ENCODE measurements at regions not wholly inside any gene's neighbourhood (a gene's known extent, or its start where the extent isn't known, plus 50 kb on each side); places are given as distances from the start of the nearest gene placed in this dataset.

DNA sequence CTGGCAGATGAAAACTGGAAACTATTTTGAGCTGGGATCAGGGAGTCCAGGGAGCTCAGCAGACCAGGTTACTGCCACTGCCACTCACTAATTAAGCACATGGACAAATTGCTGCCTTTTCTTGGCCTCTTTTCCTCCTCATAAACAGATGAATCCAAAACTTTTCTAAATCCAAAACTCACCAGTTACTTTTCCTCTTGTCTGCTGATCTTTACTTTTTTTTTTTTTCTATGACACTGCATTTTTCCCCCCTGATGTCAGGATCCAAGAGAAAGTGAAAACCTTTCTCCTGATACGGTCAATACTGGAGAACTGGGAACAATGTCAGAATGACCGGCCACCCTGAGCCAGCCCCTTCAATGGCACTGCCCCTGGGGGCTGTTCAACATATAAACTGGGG, 405.8 kb downstream of the DUSP10 start:
- TF ChIP-seq, protein P1, sequence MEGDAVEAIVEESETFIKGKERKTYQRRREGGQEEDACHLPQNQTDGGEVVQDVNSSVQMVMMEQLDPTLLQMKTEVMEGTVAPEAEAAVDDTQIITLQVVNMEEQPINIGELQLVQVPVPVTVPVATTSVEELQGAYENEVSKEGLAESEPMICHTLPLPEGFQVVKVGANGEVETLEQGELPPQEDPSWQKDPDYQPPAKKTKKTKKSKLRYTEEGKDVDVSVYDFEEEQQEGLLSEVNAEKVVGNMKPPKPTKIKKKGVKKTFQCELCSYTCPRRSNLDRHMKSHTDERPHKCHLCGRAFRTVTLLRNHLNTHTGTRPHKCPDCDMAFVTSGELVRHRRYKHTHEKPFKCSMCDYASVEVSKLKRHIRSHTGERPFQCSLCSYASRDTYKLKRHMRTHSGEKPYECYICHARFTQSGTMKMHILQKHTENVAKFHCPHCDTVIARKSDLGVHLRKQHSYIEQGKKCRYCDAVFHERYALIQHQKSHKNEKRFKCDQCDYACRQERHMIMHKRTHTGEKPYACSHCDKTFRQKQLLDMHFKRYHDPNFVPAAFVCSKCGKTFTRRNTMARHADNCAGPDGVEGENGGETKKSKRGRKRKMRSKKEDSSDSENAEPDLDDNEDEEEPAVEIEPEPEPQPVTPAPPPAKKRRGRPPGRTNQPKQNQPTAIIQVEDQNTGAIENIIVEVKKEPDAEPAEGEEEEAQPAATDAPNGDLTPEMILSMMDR (IDR thresholded peaks at IDR 0.05; ENCODE audit: unreplicated experiment), result no peak
- H3K27ac Mint-ChIP-seq (ENCODE audit: unreplicated experiment), result no peak overlapping the region
- H3K27me3 Mint-ChIP-seq (ENCODE audit: unreplicated experiment), result no peaks in the 10 kb centered on the region
- H3K9me3 Mint-ChIP-seq (ENCODE audit: unreplicated experiment), result no peaks in the 10 kb centered on the region
- H3K4me1 Mint-ChIP-seq (ENCODE audit: unreplicated experiment), result peaks cover 5% of the 10 kb centered on the region
- no peak for DNase-seq (ENCODE audit: low spot score)
- no peak overlapping the region for H3K4me3 Mint-ChIP-seq (ENCODE audit: unreplicated experiment)
- no peaks in the 10 kb centered on the region for H3K36me3 Mint-ChIP-seq (ENCODE audit: low read depth, unreplicated experiment)

DNA sequence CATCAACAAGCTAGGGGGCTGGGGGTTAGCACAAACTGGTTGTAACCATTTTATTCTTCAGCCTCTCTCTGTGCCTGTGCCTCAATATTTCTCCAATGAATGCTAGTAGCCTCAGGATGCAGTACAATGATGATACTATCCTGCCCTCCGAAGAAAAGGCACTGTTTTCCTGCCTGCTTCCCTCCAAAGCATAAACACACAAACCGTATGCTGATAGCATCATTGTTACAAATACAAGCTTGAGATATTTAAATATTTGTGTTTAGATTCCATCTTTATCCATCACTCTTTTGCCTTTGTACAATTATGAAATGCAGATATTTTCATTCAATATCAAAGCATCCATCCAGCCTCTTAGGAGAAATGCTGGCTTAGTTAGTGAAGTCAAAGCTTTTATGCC, 404.8 kb downstream of the DUSP10 start:
- Mint-ChIP-seq H3K9me3 (ENCODE audit: unreplicated experiment) (no peaks in the 10 kb centered on the region), H3K4me3 (ENCODE audit: unreplicated experiment) (no peak overlapping the region), H3K27ac (ENCODE audit: unreplicated experiment) (no peak overlapping the region), H3K36me3 (ENCODE audit: low read depth, unreplicated experiment) (no peaks in the 10 kb centered on the region), H3K4me1 (ENCODE audit: unreplicated experiment) (peaks cover 5% of the 10 kb centered on the region), H3K27me3 (ENCODE audit: unreplicated experiment) (no peaks in the 10 kb centered on the region)
- DNase-seq (ENCODE audit: low spot score), result no peak
- TF ChIP-seq, protein P1 (IDR thresholded peaks at IDR 0.05; ENCODE audit: unreplicated experiment), result no peak

DNA sequence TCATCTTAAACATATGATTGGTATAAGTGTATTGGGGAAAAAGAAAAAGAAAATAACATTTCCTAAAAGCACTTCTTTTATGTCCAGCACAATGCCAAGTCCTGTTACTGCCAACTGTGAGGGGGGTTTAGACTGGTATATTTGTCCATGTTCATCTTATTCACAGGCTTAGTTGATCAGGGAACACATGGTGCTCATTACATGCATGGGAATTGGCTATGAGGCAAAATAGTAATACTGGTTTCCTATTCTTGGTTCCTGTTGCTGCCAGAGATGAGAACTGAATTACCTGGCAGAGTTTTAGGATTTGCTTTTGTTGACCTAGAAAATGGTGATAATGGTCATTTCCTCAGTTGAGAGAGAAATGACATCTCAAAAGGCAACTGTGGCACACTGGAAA, 398.8 kb downstream of the DUSP10 start:
- TF ChIP-seq, protein P1 (IDR thresholded peaks at IDR 0.05; ENCODE audit: unreplicated experiment), result no peak
- H3K4me1 Mint-ChIP-seq (ENCODE audit: unreplicated experiment), result no peaks in the 10 kb centered on the region
- H3K4me3 Mint-ChIP-seq (ENCODE audit: unreplicated experiment), result no peak overlapping the region

DNA sequence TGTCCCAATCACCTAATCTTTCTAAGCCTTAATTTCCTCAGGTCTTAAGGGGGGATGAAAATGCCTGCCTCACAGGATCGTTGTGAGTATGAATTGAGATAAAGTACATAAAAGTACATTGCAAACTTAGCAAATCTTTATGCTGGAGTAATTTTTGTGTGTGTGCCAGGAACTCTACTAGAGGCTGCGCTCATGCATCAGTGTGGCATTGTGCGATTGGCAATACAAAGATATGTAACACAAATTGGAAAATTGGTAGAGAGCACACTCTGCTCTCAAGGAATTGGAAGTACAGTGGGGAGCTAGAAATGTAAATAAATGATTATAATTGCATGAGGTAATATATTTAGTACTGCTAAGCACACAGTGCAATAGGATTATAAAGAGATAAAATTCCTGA, 398.3 kb downstream of the DUSP10 start:
- H3K27me3 Mint-ChIP-seq (ENCODE audit: unreplicated experiment), result peaks cover 2% of the 10 kb centered on the region
- H3K4me1 Mint-ChIP-seq (ENCODE audit: unreplicated experiment), result no peaks in the 10 kb centered on the region
- TF ChIP-seq, protein P1 (IDR thresholded peaks at IDR 0.05; ENCODE audit: unreplicated experiment), result no peak
- no peak overlapping the region for H3K27ac Mint-ChIP-seq (ENCODE audit: unreplicated experiment)
- H3K4me3 Mint-ChIP-seq (ENCODE audit: unreplicated experiment), result no peak overlapping the region
- DNase-seq (ENCODE audit: low spot score), result no peak
- H3K9me3 Mint-ChIP-seq (ENCODE audit: unreplicated experiment), result no peaks in the 10 kb centered on the region
- H3K36me3 Mint-ChIP-seq (ENCODE audit: low read depth, unreplicated experiment), result no peaks in the 10 kb centered on the region

More for the DNA sequence above, 398.8 kb downstream of the DUSP10 start:
- H3K27me3 Mint-ChIP-seq (ENCODE audit: unreplicated experiment), result peaks cover 2% of the 10 kb centered on the region
- no peaks in the 10 kb centered on the region for H3K9me3 Mint-ChIP-seq (ENCODE audit: unreplicated experiment)
- no peak overlapping the region for H3K27ac Mint-ChIP-seq (ENCODE audit: unreplicated experiment)
- H3K36me3 Mint-ChIP-seq (ENCODE audit: low read depth, unreplicated experiment), result no peaks in the 10 kb centered on the region
- no peak for DNase-seq (ENCODE audit: low spot score)

DNA sequence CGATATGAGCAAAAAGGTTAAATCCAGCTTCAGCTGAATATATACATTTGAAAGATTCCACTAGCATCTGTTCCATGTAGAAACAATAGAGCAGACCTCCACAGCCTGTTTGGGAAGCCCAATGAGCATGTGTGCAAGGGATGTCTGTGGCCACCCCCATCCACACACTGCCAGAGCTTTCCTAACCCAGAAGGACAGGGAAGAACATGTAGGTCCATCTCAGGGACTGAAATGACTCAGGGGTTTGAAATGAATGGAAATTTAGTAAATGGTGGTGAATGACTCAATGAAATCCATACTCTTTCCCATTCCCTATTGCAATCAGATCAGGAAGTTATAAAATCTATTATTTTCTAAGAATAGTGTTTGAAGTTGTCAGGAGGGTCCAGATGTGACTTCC, 397.2 kb downstream of the DUSP10 start:
- Mint-ChIP-seq H3K9me3 (ENCODE audit: unreplicated experiment) (no peaks in the 10 kb centered on the region), H3K4me3 (ENCODE audit: unreplicated experiment) (no peak overlapping the region), H3K27ac (ENCODE audit: unreplicated experiment) (no peak overlapping the region), H3K36me3 (ENCODE audit: low read depth, unreplicated experiment) (no peaks in the 10 kb centered on the region), H3K4me1 (ENCODE audit: unreplicated experiment) (no peaks in the 10 kb centered on the region), H3K27me3 (ENCODE audit: unreplicated experiment) (peaks cover 2% of the 10 kb centered on the region)
- TF ChIP-seq, protein P1 (IDR thresholded peaks at IDR 0.05; ENCODE audit: unreplicated experiment), result no peak
- DNase-seq (ENCODE audit: low spot score), result no peak

Data from endothelial cell (in vitro differentiated cells).